ENCODE measurements at regions not wholly inside any gene's neighbourhood (a gene's known extent, or its start where the extent isn't known, plus 50 kb on each side); places are given as distances from the start of the nearest gene placed in this dataset.

DNA sequence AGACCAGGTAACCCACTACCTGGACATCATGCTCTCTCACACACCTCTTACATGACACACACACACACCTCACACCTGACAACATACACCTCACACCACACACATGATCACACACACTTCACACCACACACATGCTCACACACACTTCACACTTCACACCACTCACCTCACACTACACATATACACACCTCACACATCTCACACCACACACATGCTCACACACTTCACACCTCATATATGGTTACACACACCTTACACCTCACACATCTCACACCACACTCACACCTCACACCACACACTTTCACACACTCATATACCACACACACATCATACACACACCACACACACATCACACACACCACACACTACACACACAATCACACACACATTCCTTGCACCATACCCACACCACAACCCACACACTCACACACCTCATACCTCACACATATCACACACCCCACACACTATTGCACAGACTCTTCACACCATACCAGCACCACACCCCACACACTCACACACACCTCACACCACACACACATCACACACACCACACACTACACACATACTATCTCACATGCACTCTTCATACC, 98.1 kb upstream of the PIEZO2 start (continued):
- TF ChIP-seq, protein P1, sequence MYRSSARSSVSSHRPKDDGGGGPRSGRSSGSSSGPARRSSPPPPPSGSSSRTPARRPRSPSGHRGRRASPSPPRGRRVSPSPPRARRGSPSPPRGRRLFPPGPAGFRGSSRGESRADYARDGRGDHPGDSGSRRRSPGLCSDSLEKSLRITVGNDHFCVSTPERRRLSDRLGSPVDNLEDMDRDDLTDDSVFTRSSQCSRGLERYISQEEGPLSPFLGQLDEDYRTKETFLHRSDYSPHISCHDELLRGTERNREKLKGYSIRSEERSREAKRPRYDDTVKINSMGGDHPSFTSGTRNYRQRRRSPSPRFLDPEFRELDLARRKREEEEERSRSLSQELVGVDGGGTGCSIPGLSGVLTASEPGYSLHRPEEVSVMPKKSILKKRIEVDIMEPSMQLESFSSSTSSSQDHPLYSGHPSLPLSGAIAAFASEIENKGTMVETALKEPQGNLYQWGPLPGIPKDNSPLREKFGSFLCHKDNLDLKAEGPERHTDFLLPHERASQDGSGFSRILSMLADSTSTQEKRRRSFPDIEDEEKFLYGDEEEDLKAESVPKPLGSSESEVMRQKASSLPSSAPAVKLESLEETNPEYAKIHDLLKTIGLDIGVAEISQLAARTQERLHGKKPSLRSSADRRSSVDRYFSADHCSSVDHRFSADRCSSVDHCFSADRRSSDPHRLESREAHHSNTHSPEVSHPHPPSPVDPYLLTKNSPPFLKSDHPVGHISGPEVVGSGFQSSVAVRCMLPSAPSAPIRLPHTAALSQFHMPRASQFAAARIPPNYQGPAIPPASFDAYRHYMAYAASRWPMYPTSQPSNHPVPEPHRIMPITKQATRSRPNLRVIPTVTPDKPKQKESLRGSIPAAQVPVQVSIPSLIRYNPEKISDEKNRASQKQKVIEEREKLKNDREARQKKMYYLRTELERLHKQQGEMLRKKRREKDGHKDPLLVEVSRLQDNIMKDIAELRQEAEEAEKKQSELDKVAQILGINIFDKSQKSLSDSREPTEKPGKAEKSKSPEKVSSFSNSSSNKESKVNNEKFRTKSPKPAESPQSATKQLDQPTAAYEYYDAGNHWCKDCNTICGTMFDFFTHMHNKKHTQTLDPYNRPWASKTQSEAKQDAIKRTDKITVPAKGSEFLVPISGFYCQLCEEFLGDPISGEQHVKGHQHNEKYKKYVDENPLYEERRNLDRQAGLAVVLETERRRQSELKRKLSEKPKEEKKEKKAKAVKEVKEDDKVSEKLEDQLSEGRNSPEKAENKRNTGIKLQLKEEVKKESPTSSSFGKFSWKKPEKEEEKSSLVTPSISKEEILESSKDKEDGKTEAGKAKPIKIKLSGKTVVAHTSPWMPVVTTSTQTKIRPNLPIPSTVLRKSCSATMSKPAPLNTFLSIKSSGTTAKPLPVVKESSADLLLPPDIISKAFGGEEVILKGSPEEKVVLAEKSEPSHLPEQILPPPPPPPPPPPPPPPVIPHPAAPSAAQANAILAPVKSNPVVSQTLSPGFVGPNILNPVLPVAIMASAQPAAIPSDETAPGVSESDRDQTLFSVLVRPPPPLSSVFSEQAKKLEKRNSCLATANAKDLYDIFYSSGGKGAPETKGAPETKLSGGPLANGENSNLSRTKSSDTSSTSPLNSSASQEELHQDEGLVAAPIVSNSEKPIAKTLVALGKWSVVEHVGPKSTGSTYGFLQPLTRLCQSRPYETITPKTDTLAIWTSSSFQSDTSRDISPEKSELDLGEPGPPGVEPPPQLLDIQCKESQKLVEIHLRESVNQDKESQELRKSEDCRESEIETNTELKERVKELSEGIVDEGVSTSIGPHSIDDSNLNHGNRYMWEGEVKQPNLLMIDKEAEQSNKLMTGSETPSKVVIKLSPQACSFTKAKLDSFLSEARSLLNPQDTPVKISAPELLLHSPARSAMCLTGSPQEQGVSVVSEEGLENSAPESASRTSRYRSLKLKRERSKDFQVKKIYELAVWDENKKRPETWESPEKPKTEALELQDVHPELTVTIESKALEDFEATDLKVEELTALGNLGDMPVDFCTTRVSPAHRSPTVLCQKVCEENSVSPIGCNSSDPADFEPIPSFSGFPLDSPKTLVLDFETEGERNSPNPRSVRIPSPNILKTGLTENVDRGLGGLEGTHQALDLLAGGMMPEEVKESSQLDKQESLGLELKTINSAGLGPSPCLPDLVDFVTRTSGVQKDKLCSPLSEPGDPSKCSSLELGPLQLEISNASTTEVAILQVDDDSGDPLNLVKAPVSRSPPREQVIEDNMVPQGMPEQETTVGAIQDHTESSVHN (IDR thresholded peaks at IDR 0.05; ENCODE audit: borderline replicate concordance in 1 of 2, low read depth in 1 of 2): no peak
- TF ChIP-seq MXD1 (CRISPR knock-in tag; IDR thresholded peaks at IDR 0.05; ENCODE audit: borderline replicate concordance, poor library complexity, severe bottlenecking) (no peak), PTRF (tag; IDR thresholded peaks at IDR 0.05) (no peak), PTTG1 (tag; IDR thresholded peaks at IDR 0.05; ENCODE audit: low read depth) (no peak), ZFP91 (CRISPR knock-in tag; IDR thresholded peaks at IDR 0.05) (no peak), PCBP2 (IDR thresholded peaks at IDR 0.05; ENCODE audit: low read depth, low read length, poor library complexity, severe bottlenecking) (no peak), PRPF4 (IDR thresholded peaks at IDR 0.05; ENCODE audit: insufficient read depth, low read depth, low read length, poor library complexity, severe bottlenecking) (no peak), ZSCAN29 (IDR thresholded peaks at IDR 0.05) (no peak)
- TF ChIP-seq, protein P2, sequence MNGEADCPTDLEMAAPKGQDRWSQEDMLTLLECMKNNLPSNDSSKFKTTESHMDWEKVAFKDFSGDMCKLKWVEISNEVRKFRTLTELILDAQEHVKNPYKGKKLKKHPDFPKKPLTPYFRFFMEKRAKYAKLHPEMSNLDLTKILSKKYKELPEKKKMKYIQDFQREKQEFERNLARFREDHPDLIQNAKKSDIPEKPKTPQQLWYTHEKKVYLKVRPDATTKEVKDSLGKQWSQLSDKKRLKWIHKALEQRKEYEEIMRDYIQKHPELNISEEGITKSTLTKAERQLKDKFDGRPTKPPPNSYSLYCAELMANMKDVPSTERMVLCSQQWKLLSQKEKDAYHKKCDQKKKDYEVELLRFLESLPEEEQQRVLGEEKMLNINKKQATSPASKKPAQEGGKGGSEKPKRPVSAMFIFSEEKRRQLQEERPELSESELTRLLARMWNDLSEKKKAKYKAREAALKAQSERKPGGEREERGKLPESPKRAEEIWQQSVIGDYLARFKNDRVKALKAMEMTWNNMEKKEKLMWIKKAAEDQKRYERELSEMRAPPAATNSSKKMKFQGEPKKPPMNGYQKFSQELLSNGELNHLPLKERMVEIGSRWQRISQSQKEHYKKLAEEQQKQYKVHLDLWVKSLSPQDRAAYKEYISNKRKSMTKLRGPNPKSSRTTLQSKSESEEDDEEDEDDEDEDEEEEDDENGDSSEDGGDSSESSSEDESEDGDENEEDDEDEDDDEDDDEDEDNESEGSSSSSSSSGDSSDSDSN (IDR thresholded peaks at IDR 0.05; ENCODE audit: borderline replicate concordance in 1 of 2, low read depth in 2 of 2, low read length in 2 of 2): no peak

Data from K562 (cell line).